Adrenal gland (tissue), 5 donors: ENCODE measurements at regions not wholly inside any gene's neighbourhood (a gene's known extent, or its start where the extent isn't known, plus 50 kb on each side); places are given as distances from the start of the nearest gene placed in this dataset.

Source experiments
- POLR2A ChIP-seq, 2 donors: fragments of 450-650 bp; IDR thresholded peaks; one replicate each; pipeline ENCODE4 v1.6.1; 2017; ENCODE audit warnings: antibody characterized with exemption in 2 of 2, mild to moderate bottlenecking in 2 of 2, moderate library complexity in 1 of 2
- TF ChIP-seq, protein P1 (sequence below), 6 experiments: fragments of 450-650 bp in 4 of 6; fragments of 200-600 bp in 2 of 6; sonication (generic) in 1 of 6; IDR thresholded peaks; 1 replicate in 5 of 6; 2 replicates in 1 of 6; pipeline versions ENCODE4 v1.5.1 to v1.8.0; 2016 to 2021; ENCODE audit warnings: antibody characterized with exemption in 6 of 6, mild to moderate bottlenecking in 2 of 6, moderate library complexity in 1 of 6
- donor health status: DM: no; HTN: no; CAD: no.

- no peak for TF ChIP-seq POLR2A (IDR thresholded peaks at IDR 0.05)
- TF ChIP-seq, protein P1, sequence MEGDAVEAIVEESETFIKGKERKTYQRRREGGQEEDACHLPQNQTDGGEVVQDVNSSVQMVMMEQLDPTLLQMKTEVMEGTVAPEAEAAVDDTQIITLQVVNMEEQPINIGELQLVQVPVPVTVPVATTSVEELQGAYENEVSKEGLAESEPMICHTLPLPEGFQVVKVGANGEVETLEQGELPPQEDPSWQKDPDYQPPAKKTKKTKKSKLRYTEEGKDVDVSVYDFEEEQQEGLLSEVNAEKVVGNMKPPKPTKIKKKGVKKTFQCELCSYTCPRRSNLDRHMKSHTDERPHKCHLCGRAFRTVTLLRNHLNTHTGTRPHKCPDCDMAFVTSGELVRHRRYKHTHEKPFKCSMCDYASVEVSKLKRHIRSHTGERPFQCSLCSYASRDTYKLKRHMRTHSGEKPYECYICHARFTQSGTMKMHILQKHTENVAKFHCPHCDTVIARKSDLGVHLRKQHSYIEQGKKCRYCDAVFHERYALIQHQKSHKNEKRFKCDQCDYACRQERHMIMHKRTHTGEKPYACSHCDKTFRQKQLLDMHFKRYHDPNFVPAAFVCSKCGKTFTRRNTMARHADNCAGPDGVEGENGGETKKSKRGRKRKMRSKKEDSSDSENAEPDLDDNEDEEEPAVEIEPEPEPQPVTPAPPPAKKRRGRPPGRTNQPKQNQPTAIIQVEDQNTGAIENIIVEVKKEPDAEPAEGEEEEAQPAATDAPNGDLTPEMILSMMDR (IDR thresholded peaks at IDR 0.05), result no peak
Measured at GRCh38 chr21:14762734-14763694, 216.9 kb upstream of the SAMSN1 start.
